Cardiac fibroblast (primary cell): ENCODE measurements at regions not wholly inside any gene's neighbourhood (a gene's known extent, or its start where the extent isn't known, plus 50 kb on each side); places are given as distances from the start of the nearest gene placed in this dataset.

ENCODE experiments used
- DNase-seq, 2 donors: peaks; one replicate each; pipeline versions ENCODE4 v3.0.0 to v3.0.0-alpha.2; 2010; ENCODE audit warnings: low read depth in 2 of 2
- H3K4me3 ChIP-seq, 2 donors: replicated peaks in 1 of 2; 1 replicate in 1 of 2; 2 replicates in 1 of 2; pipeline ENCODE4 v1.5.1; 2011; ENCODE audit warnings: low read depth in 2 of 2, low read length in 2 of 2, mild to moderate bottlenecking in 2 of 2, moderate library complexity in 1 of 2
- TF ChIP-seq, protein P1 (sequence below): IDR thresholded peaks from one replicate; pipeline ENCODE4 v1.5.1; 2011; ENCODE audit warnings: low read depth, mild to moderate bottlenecking, low read length, inconsistent platforms

DNA sequence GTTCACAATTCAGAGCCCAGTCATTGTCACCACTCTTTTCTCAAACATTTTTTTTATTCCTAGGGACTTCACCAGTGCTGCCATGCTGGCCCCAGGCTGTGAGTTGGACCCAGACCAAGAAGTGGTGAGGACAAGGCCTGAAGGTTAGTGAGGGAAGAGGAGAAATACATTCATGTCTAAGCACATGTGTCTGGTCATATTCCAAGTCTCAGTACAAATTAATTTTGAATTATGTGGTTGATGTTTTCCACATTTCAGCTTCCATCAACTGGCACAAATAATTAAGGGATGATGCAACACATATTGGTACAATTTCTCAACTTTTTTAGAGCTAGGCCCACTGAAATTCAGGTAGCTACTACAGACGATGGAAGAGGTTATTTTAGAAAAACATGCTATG lies 106.6 kb upstream of the UPP2 start:
- DNase-seq: no peak
- TF ChIP-seq, protein P1, sequence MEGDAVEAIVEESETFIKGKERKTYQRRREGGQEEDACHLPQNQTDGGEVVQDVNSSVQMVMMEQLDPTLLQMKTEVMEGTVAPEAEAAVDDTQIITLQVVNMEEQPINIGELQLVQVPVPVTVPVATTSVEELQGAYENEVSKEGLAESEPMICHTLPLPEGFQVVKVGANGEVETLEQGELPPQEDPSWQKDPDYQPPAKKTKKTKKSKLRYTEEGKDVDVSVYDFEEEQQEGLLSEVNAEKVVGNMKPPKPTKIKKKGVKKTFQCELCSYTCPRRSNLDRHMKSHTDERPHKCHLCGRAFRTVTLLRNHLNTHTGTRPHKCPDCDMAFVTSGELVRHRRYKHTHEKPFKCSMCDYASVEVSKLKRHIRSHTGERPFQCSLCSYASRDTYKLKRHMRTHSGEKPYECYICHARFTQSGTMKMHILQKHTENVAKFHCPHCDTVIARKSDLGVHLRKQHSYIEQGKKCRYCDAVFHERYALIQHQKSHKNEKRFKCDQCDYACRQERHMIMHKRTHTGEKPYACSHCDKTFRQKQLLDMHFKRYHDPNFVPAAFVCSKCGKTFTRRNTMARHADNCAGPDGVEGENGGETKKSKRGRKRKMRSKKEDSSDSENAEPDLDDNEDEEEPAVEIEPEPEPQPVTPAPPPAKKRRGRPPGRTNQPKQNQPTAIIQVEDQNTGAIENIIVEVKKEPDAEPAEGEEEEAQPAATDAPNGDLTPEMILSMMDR: no peak
- H3K4me3 ChIP-seq: no peak overlapping the region

DNA sequence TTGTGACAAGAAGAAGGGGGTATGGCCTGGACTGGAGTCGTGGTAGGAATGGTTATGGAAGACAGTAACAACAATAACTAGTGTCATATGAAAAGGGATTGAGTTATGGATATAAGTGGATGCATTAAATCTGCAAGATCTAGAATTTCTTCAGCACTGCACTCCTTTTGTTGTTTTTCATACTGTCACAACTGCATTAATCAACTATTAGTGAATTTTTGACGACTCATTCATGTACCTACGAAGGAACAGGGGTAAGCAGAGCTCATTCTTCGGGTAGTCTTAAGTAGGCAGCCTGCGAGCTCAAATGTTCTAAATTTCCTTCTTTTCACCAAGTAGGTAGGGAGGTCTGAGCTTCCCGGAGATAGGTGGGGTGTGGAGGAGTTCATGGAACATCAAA lies 109.7 kb upstream of the UPP2 start:
- TF ChIP-seq, protein P1: no peak
- H3K4me3 ChIP-seq: no peak overlapping the region
- no peak for DNase-seq

- TF ChIP-seq, protein P1: no peak
- no peak for DNase-seq
Measured at GRCh38 chr2:157990173-157990572, 111.5 kb upstream of the UPP2 start.

DNA sequence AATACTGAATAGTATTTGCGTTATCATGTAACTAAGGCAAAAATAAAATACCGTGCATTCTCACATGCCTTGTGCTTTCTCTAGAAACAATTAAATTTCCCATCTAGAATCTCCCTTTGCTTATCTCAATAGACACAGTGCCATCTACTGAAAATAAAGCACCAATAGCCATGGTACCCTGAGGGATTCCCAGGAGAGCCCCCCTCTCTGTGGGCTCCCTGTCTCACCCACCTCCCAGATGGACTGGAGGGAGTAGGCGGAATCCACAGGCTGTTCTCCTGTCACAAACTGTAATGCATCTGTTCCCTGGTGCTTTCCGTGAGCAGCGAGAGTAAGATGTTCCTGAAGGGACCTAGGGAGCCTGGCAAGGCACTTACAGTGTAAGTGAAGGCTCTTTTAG lies 112.4 kb upstream of the UPP2 start:
- H3K4me3 ChIP-seq: no peak overlapping the region
- no peak for DNase-seq
- TF ChIP-seq, protein P1: no peak

More at GRCh38 chr2:157990173-157990572, 111.5 kb upstream of the UPP2 start:
- H3K4me3 ChIP-seq: no peak overlapping the region

DNA sequence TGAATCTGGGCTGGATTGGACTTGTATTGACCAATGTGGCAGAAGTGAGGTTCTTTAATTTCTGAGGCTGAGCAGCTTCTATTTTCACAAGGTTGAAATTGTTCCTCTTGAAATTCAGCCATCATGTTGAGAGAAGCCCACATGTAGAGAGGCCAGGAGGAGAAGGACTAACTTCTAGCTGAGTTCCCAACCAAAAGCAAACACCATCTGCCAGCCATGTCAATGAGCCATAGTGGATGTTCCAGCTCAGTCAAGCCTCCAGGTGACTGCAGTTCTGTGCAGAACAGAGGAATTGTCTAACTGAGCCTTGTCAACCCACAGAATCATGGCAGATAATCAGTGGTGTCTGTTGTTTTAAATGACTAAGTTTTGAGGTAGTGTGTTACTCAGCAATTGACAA lies 110.6 kb upstream of the ACVR1 start:
- TF ChIP-seq, protein P1: no peak
- no peak for DNase-seq
- no peak overlapping the region for H3K4me3 ChIP-seq

GRCh38 chr2:157984866-157985265 lies 108.7 kb upstream of the ACVR1 start:
- DNase-seq: no peak
- no peak overlapping the region for H3K4me3 ChIP-seq
- TF ChIP-seq, protein P1: no peak

- TF ChIP-seq, protein P1: no peak
- H3K4me3 ChIP-seq: no peak overlapping the region
- no peak for DNase-seq
Measured at GRCh38 chr2:157980020-157980419, 103.9 kb upstream of the ACVR1 start.
